HG02610 (cell line): ENCODE measurements at regions not wholly inside any gene's neighbourhood (a gene's known extent, or its start where the extent isn't known, plus 50 kb on each side); places are given as distances from the start of the nearest gene placed in this dataset.
A peak's percentile ranks its signal among the peaks of the same experiment; 100 is the strongest.
"Not testable (repeated sequence)": the region's sequence is repeated elsewhere in the genome, so short reads cannot be mapped to it uniquely, and the experiment has no call there.

Experiments used
- ATAC-seq: cut with Tn5 transposase; IDR thresholded peaks from one replicate; pipeline ENCODE4 v1.9.1; 2021; ENCODE audit warnings: mild to moderate bottlenecking, moderate library complexity; ENCODE audit not compliant: unreplicated experiment

DNA sequence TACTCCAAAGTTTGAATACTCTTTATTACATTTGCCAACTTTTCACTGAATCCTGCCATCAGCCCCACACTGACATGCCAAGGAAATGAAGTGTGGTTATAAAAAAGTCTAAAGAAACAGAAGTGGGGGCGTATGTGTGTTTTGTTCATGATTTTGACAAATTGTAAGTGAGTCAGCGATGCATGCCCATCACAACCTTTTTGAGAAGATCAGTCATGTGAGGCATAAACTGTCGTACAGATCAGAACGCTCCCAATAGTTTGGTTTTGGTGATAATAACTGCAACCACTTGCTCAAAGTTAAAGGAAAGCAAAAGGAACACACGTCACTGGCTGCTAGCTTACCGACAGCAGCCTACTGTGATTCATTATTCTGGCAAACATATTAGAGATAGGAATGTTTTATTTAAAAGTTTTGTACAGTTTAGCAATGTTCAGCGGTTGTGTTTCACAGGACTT is 95.6 kb downstream of the RGS2 start:
- peak; percentile 41 for ATAC-seq

DNA sequence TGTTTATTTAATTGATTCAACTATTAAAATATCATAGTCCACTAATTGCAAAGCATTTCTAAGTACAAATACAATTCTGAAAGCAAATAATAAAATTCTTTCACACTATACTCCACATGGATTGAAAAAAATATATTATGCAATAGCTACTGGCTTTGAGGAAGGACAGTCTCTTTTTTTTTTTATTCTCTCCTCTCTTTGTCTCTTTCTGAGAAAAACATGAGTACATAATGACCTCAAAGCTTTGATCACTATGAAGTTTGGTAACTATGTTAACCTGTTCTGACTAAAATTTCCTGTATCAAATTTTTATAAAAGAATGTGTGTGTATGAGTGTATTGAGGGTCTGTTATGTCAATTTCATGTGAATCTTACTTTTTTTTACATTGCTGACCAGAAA is 96.2 kb downstream of the RGS2 start:
- ATAC-seq = no peak

DNA sequence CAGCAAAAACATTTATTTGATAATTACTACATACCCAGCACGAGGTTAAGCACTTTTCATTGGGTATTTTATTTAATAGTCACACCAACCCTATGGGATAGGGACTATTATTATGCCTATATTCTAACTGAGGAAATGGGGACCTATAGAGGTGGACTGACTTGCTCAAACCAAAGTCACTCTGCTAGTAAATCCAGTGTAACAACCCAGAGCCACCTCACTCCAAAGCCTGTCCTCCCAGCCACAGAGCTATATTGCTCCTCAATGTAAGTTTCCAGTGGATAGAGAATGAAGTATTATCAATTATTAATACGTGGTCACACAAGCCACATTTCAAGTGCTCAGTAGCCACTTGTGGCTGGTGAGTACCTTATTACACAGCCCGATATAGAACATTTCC is 97.5 kb downstream of the RGS2 start:
- ATAC-seq = no peak

DNA sequence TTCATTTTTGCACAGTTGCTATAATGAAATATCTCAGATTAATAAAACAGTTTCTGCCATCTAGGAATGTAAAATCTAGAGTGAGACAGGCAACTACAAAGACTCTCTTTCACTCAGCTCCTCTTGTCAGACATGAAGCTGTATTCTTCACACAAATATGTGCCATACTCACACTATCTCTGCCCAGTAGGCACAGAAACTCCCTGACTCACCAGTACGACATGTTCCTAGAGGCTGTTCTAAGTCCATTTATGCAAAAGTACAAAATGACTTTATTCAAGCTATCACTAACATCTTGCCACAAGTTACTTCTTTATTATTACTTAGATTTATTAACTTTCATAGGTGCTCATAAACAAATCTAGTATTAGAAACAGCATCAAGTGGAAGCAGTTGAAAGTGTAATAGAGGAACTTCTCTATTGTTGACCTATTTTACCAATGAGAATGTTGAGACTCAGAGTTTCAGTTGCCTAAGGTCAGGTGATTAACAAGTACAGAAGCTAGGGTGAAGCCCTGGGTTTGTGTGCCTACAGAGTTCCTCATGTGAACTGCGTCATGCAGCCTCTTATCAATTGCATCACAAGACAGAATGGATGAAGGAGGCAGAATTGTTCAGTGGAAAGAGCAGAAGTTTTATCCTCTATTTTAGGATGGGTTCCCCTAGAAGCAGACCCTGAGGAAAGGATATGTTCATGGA is 98.9 kb downstream of the RGS2 start:
- ATAC-seq = peak; percentile 36

GRCh38 chr1:192911896-192912656 is 103.2 kb downstream of the RGS2 start:
- ATAC-seq = not testable (repeated sequence)

GRCh38 chr1:192913683-192914082 is 104.8 kb downstream of the RGS2 start:
- no peak for ATAC-seq

GRCh38 chr1:192914092-192914491 is 105.3 kb downstream of the RGS2 start:
- no peak for ATAC-seq

DNA sequence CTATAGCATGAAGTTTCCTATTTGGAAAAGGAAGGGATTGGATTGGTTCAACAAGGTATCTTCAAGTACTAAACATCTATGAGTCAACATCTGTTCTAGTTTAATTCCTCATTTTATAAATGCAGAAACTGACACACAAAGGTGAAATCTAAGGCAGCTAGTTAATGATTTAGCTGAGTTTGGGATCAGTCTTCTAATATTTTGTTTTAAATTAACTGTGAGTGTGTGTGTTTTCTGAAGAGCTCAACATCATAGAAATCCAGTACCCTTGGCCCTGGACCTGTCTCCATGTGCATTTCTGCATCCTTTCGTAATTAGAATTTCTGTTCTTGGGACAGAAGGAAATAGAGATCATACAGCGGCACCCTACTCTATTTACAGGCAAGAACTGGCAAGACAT is 105.9 kb downstream of the RGS2 start:
- ATAC-seq = no peak

DNA sequence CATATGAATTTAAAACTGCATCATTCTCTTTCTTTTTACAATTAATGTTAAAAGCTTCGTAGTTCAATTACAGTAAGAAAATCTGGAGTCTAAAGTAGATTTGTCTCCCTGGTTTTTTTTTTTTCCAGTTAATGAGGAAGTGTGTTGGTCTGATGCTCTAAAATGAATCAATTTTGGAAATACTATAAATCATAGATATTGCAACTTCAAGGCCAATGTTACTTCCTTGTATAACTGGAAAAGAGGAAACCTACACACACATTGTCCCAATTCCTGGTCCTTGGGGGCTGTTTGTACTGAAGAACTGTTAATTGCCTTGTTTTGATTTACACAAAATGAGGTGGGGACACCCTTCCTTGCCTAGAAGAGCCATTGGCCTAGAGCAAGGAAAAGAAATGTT is 107.2 kb downstream of the RGS2 start:
- ATAC-seq = no peak

DNA sequence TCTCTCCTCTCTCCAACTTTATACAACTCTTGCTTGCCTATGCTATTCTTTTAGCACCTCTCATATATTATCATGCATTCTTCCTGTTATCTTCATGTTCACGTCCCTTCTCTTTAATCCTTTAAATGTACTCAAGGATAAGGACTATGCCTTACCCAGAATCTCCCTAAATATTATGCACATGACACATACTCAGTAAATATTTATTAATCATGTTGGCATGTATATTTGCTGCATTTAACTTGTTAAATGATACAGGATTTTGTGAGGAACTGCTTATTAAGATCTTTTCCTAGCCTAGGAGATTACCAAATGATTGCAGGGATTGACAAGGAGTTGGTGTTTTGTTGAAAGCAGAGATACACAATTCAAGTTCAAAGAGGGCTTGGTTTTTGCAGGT is 109.4 kb downstream of the RGS2 start:
- no peak for ATAC-seq

GRCh38 chr1:192920412-192920811 is 111.6 kb downstream of the RGS2 start:
- ATAC-seq = no peak

- no peak for ATAC-seq
These were observed 116.8 kb downstream of the RGS2 start for GRCh38 chr1:192925609-192926008.

DNA sequence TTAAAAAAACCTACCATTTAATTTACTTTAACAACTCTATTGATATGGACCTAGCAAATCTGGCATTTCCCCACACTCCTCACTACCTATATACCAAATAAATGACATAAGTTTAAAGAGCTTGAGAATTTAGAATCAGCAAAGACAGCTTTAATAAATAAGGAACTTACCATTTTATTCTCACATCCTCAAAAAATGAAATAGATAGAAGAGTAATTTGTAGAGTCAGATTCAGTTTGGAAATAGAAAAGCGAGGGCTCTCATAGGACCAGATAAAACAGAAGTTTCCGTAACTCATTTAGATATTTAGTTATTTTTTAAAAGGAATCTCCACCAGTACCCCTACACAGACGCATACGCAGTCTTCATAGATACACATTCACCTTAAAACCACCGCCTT is 117.9 kb downstream of the RGS2 start:
- ATAC-seq = no peak

GRCh38 chr1:192927496-192927895 is 118.7 kb downstream of the RGS2 start:
- ATAC-seq = no peak

GRCh38 chr1:192929597-192929996 is 120.8 kb downstream of the RGS2 start:
- ATAC-seq = no peak

DNA sequence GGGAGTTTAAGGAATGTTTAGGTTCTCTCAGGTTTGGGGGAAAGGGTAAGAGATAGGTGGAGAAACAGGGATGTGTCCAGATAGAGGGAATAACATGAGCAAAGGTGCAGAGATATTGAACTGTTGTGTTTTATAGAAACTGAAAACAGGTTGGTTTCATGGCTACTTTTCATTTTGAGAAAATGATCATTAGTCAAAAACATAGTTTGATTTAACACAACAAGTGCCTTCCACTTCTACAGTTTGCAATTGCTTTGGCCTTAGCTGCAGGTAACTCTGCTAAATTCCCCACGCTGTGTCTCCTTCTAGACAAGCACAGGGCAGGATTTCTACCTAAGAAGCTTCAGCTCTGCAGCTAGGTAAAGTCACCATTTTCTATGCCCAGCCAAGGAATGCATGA is 124.9 kb downstream of the RGS2 start:
- peak; percentile 47 for ATAC-seq

- peak; percentile 83 for ATAC-seq
These were observed 122.7 kb downstream of the UCHL5 start for GRCh38 chr1:192936313-192937018.

GRCh38 chr1:192937128-192937527 is 122.0 kb downstream of the UCHL5 start:
- ATAC-seq = no peak

DNA sequence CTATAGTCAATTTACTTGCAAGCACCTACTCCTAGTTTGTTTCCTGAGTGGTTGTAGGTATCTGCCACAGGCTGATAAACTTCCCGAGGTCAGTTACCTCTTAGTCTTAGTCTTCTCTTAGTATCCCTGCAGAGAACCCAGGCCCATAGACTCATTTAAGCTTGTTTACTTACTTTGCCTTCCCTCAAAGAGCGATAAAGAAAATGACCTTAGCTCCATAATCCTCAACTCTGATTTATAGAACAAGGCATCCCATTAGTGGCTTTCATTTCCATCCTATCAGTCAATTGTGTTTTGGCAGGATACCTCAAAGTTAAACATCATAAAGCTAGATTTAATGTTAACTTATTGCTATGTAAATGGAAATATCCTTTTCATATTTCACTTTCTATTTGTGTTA is 119.7 kb downstream of the UCHL5 start:
- ATAC-seq = no peak

DNA sequence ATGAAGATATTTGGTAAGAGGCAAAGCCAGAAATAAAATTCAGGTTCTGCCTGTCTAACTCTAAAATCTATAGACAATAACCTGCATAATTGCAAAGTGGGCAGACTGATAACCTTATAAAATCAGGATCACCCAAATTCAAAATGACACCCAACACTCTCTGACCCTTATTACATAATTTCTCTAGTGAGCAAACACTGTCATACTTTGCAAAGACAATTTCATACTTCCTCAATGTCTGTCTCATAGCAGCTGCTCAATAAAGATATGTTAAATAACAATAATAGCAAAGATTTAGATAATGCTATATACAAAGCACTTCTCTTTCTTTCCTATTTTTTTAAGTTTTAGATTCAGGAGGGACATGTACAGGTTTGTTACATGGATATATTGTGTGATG is 118.5 kb downstream of the UCHL5 start:
- ATAC-seq = no peak

DNA sequence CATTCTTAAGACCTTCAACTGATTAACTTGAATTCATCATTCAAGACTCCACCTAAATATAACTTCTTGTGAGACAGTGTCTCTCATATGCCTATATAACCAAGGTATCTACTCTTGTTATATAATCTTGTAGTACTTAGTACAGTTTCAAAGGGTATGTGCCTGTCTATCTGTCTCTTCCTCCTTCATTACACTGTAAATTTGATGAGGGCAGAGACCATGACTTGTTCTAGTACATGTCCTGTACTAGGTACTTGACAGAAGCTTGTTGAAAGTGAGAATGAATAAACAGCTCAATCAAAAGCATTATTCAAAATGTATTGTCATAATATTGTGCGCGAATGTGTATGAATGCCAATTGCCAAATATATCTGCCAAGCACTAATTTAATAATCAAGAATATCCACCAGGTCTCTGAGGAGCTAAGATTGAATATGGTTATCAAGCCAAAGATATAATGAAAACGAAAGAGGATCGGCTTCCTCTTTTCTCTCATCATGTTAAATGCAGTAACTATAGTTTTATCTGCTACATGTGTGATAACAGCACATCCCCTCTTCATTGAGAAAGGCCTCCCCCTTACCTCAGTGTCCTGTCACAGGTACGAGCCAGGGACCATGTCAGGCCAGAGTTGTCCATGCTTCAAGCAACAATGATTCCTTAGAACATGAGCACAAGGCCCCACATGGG is 117.3 kb downstream of the UCHL5 start:
- peak; percentile 63 for ATAC-seq
